ENCODE measurements at regions not wholly inside any gene's neighbourhood (a gene's known extent, or its start where the extent isn't known, plus 50 kb on each side); places are given as distances from the start of the nearest gene placed in this dataset.

DNA sequence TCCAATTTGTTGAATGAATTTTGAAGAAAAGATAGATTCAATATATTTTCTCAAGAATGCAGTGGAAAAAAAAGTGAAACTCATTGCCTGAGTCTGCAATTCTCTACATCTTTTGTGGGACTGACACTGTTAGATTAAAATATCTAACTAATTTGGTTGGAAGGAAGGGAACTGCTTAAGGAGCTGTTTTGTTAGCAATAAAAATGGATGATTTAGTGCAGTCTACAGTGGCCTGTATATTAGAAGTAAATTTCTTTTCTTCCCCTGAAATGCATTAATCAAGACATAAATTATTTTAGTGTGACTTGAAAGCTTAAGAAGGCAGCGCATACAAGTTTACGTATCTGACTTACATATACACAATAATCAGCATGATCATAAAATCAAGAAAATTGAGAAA lies 1332.6 kb downstream of the EPHA7 start:
- no peak for TF ChIP-seq SUZ12 (IDR thresholded peaks at IDR 0.05; ENCODE audit: extremely low read depth, insufficient read depth, insufficient read length)
- TF ChIP-seq YY1 (IDR thresholded peaks at IDR 0.05; ENCODE audit: insufficient read depth, insufficient read length), result no peak
